BLaER1 treated with 17β-estradiol and CSF1 and Interleukin-3, amounts not matched to agents 10 nM and 100 nM (cell line): ENCODE measurements at regions not wholly inside any gene's neighbourhood (a gene's known extent, or its start where the extent isn't known, plus 50 kb on each side); places are given as distances from the start of the nearest gene placed in this dataset.

Experiments used
- H3K27ac ChIP-seq, 11 experiments: shearing (Covaris generic); formaldehyde crosslinking; 2 replicates each; pipeline ENCODE4 v1.8.1; 2022
- H3K27me3 ChIP-seq, 11 experiments: shearing (Covaris generic); formaldehyde crosslinking; 2 replicates each; pipeline ENCODE4 v1.8.1; 2022
- H3K36me3 ChIP-seq, 11 experiments: shearing (Covaris generic); formaldehyde crosslinking; 2 replicates each; pipeline ENCODE4 v1.8.1; 2022
- H3K4me1 ChIP-seq, 10 experiments: shearing (Covaris generic); formaldehyde crosslinking; 2 replicates each; pipeline ENCODE4 v1.8.1; 2022
- H3K4me2 ChIP-seq, 11 experiments: shearing (Covaris generic); formaldehyde crosslinking; 2 replicates each; pipeline ENCODE4 v1.8.1; 2022
- H3K4me3 ChIP-seq, 10 experiments: shearing (Covaris generic); formaldehyde crosslinking; 2 replicates each; pipeline ENCODE4 v1.8.1; 2022
- H3K9ac ChIP-seq, 11 experiments: shearing (Covaris generic); formaldehyde crosslinking; 2 replicates each; pipeline ENCODE4 v1.8.1; 2022
- H3K9me3 ChIP-seq, 11 experiments: shearing (Covaris generic); formaldehyde crosslinking; replicated peaks in 1 of 11; 2 replicates each; pipeline ENCODE4 v1.8.1; 2022
- H4K20me1 ChIP-seq, 11 experiments: shearing (Covaris generic); formaldehyde crosslinking; 2 replicates each; pipeline ENCODE4 v1.8.1; 2022
- Cebpa-rat ChIP-seq, 11 experiments: shearing (Covaris generic); IDR thresholded peaks; 2 replicates each; pipeline ENCODE4 v1.8.1; 2022

- H4K20me1 ChIP-seq, result no peaks in the 10 kb centered on the region
- no peak overlapping the region for H3K4me2 ChIP-seq
- no peak for TF ChIP-seq Cebpa-rat (IDR thresholded peaks at IDR 0.05)
Observed at GRCh38 chr16:73670836-73671820, 623.2 kb upstream of the ZFHX3 start.

GRCh38 chr16:73669535-73670274 is 621.8 kb upstream of the ZFHX3 start:
- peaks cover 0 to 12% (median 0%) of the 10 kb centered on the region in 10 experiments; a peak in 4 of 20 replicates for H3K4me1 ChIP-seq

More at GRCh38 chr16:73670836-73671820, 623.2 kb upstream of the ZFHX3 start:
- Histone ChIP-seq H3K9ac (no peak overlapping the region), H3K9me3 (peaks cover 0 to 7% (median 0%) of the 10 kb centered on the region in 11 experiments; a peak in 2 of 22 replicates), H3K36me3 (no peaks in the 10 kb centered on the region), H3K27ac (no peak overlapping the region), H3K27me3 (no peaks in the 10 kb centered on the region), H3K4me3 (no peak overlapping the region), H3K4me1 (peaks cover 0 to 12% (median 0%) of the 10 kb centered on the region in 10 experiments; a peak in 4 of 20 replicates)

GRCh38 chr16:73663720-73664119 is 615.8 kb upstream of the ZFHX3 start:
- Histone ChIP-seq H3K9ac (no peak overlapping the region), H3K4me1 (no peaks in the 10 kb centered on the region), H3K4me2 (no peak overlapping the region), H3K27me3 (no peaks in the 10 kb centered on the region), H4K20me1 (no peaks in the 10 kb centered on the region), H3K4me3 (no peak overlapping the region), H3K9me3 (no peaks in the 10 kb centered on the region), H3K36me3 (no peaks in the 10 kb centered on the region), H3K27ac (no peak overlapping the region)
- TF ChIP-seq Cebpa-rat (IDR thresholded peaks at IDR 0.05), result no peak

More at GRCh38 chr16:73669535-73670274, 621.8 kb upstream of the ZFHX3 start:
- Histone ChIP-seq H3K4me3 (no peak overlapping the region), H4K20me1 (no peaks in the 10 kb centered on the region), H3K9ac (no peak overlapping the region), H3K4me2 (peak overlapping the region in 2 of 11 experiments; percentile 12 to 15; a peak in 3 of 22 replicates), H3K36me3 (no peaks in the 10 kb centered on the region), H3K9me3 (peaks cover 0 to 4% (median 0%) of the 10 kb centered on the region in 11 experiments; a peak in 2 of 22 replicates), H3K27me3 (no peaks in the 10 kb centered on the region), H3K27ac (no peak overlapping the region)
- no peak for TF ChIP-seq Cebpa-rat (IDR thresholded peaks at IDR 0.05)

- Histone ChIP-seq H4K20me1 (no peaks in the 10 kb centered on the region), H3K4me1 (no peaks in the 10 kb centered on the region)
- no peak for TF ChIP-seq Cebpa-rat (IDR thresholded peaks at IDR 0.05)
Observed at GRCh38 chr16:73636196-73636595, 588.3 kb upstream of the ZFHX3 start.

GRCh38 chr16:73629011-73629410 is 581.1 kb upstream of the ZFHX3 start:
- H3K9ac ChIP-seq, result no peak overlapping the region
- no peak for TF ChIP-seq Cebpa-rat (IDR thresholded peaks at IDR 0.05)
- no peaks in the 10 kb centered on the region for H3K9me3 ChIP-seq
- H3K4me1 ChIP-seq, result no peaks in the 10 kb centered on the region
- no peaks in the 10 kb centered on the region for H4K20me1 ChIP-seq
- H3K4me2 ChIP-seq, result no peak overlapping the region
- H3K27ac ChIP-seq, result no peak overlapping the region
- no peaks in the 10 kb centered on the region for H3K36me3 ChIP-seq
- H3K27me3 ChIP-seq, result no peaks in the 10 kb centered on the region
- no peak overlapping the region for H3K4me3 ChIP-seq

More at GRCh38 chr16:73636196-73636595, 588.3 kb upstream of the ZFHX3 start:
- Histone ChIP-seq H3K9ac (no peak overlapping the region), H3K4me2 (no peak overlapping the region), H3K36me3 (no peaks in the 10 kb centered on the region), H3K27me3 (no peaks in the 10 kb centered on the region), H3K9me3 (peaks cover 15 to 22% (median 20%) of the 10 kb centered on the region in 11 experiments), H3K4me3 (no peak overlapping the region), H3K27ac (no peak overlapping the region)

GRCh38 chr16:73617738-73618137 is 569.8 kb upstream of the ZFHX3 start:
- Histone ChIP-seq H3K36me3 (no peaks in the 10 kb centered on the region), H3K27me3 (no peaks in the 10 kb centered on the region)

GRCh38 chr16:73616770-73617169 is 568.8 kb upstream of the ZFHX3 start:
- Histone ChIP-seq H3K4me3 (no peak overlapping the region), H4K20me1 (no peaks in the 10 kb centered on the region), H3K27ac (no peak overlapping the region), H3K36me3 (no peaks in the 10 kb centered on the region), H3K27me3 (peaks cover 0 to 2% (median 0%) of the 10 kb centered on the region in 11 experiments; a peak in 1 of 22 replicates), H3K4me2 (no peak overlapping the region), H3K4me1 (no peaks in the 10 kb centered on the region), H3K9me3 (no peaks in the 10 kb centered on the region), H3K9ac (no peak overlapping the region)
- TF ChIP-seq Cebpa-rat (IDR thresholded peaks at IDR 0.05), result no peak

More at GRCh38 chr16:73617738-73618137, 569.8 kb upstream of the ZFHX3 start:
- Histone ChIP-seq H3K9ac (no peak overlapping the region), H3K4me1 (no peaks in the 10 kb centered on the region), H3K27ac (no peak overlapping the region), H3K4me2 (no peak overlapping the region), H3K9me3 (no peaks in the 10 kb centered on the region), H3K4me3 (no peak overlapping the region), H4K20me1 (no peaks in the 10 kb centered on the region)
- TF ChIP-seq Cebpa-rat (IDR thresholded peaks at IDR 0.05), result no peak

GRCh38 chr16:73616166-73616753 is 568.3 kb upstream of the ZFHX3 start:
- no peaks in the 10 kb centered on the region for H3K4me1 ChIP-seq
- H3K4me3 ChIP-seq, result no peak overlapping the region
- H3K27ac ChIP-seq, result no peak overlapping the region
- no peak overlapping the region for H3K4me2 ChIP-seq
- no peaks in the 10 kb centered on the region for H3K9me3 ChIP-seq
- TF ChIP-seq Cebpa-rat (IDR thresholded peaks at IDR 0.05), result no peak
- no peaks in the 10 kb centered on the region for H3K36me3 ChIP-seq
- no peak overlapping the region for H3K9ac ChIP-seq
- H4K20me1 ChIP-seq, result no peaks in the 10 kb centered on the region
- peaks cover 0 to 7% (median under 1%) of the 10 kb centered on the region in 11 experiments; a peak in 8 of 22 replicates for H3K27me3 ChIP-seq
